SU-DHL-6 (cell line): ENCODE measurements at regions not wholly inside any gene's neighbourhood (a gene's known extent, or its start where the extent isn't known, plus 50 kb on each side); places are given as distances from the start of the nearest gene placed in this dataset.

ENCODE experiments used
- CTCF ChIP-seq: fragments of 200-600 bp; sonication (generic); IDR thresholded peaks from one replicate; pipeline ENCODE4 v1.5.1; 2017; ENCODE audit warnings: antibody characterized with exemption, mild to moderate bottlenecking, low read length, moderate library complexity; ENCODE audit not compliant: insufficient read depth, poor library complexity, severe bottlenecking
- EZH2phosphoT487 ChIP-seq: fragments of 200-600 bp; sonication (generic), shearing (Covaris generic); conservative IDR thresholded peaks from 2 replicates; pipeline ENCODE4 v1.6.1; 2018; ENCODE audit warnings: mild to moderate bottlenecking, antibody characterized with exemption, low read length, moderate library complexity, mixed read lengths

GRCh38 chr1:70554341-70554740 is 143.3 kb downstream of the CTH start:
- TF ChIP-seq EZH2phosphoT487 (no peak), CTCF (no peak)
